ENCODE measurements at regions not wholly inside any gene's neighbourhood (a gene's known extent, or its start where the extent isn't known, plus 50 kb on each side); places are given as distances from the start of the nearest gene placed in this dataset.

DNA sequence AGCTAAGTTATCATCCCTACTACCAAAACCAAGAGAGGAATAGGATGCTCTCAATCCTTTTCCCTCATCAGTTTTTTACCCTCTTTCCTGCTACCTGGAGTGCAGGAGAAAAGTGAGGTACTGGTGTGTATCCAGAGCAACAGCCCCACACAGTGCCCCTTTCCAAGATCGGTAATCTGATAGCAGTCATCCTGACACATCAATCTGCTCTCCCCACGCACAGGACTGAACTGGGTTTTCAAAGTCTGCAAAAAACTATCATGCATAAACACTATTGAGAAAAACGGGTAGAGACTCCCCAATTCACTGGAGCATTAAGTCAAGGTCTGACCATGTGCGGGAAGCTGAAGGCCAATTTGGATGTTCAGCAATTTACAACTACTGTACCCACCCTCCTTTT, 284.8 kb downstream of the RBM26 start:
- TF ChIP-seq, protein P1, sequence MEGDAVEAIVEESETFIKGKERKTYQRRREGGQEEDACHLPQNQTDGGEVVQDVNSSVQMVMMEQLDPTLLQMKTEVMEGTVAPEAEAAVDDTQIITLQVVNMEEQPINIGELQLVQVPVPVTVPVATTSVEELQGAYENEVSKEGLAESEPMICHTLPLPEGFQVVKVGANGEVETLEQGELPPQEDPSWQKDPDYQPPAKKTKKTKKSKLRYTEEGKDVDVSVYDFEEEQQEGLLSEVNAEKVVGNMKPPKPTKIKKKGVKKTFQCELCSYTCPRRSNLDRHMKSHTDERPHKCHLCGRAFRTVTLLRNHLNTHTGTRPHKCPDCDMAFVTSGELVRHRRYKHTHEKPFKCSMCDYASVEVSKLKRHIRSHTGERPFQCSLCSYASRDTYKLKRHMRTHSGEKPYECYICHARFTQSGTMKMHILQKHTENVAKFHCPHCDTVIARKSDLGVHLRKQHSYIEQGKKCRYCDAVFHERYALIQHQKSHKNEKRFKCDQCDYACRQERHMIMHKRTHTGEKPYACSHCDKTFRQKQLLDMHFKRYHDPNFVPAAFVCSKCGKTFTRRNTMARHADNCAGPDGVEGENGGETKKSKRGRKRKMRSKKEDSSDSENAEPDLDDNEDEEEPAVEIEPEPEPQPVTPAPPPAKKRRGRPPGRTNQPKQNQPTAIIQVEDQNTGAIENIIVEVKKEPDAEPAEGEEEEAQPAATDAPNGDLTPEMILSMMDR (tag by site-specific recombination; IDR thresholded peaks at IDR 0.05), result no peak
- TF ChIP-seq, protein P2, sequence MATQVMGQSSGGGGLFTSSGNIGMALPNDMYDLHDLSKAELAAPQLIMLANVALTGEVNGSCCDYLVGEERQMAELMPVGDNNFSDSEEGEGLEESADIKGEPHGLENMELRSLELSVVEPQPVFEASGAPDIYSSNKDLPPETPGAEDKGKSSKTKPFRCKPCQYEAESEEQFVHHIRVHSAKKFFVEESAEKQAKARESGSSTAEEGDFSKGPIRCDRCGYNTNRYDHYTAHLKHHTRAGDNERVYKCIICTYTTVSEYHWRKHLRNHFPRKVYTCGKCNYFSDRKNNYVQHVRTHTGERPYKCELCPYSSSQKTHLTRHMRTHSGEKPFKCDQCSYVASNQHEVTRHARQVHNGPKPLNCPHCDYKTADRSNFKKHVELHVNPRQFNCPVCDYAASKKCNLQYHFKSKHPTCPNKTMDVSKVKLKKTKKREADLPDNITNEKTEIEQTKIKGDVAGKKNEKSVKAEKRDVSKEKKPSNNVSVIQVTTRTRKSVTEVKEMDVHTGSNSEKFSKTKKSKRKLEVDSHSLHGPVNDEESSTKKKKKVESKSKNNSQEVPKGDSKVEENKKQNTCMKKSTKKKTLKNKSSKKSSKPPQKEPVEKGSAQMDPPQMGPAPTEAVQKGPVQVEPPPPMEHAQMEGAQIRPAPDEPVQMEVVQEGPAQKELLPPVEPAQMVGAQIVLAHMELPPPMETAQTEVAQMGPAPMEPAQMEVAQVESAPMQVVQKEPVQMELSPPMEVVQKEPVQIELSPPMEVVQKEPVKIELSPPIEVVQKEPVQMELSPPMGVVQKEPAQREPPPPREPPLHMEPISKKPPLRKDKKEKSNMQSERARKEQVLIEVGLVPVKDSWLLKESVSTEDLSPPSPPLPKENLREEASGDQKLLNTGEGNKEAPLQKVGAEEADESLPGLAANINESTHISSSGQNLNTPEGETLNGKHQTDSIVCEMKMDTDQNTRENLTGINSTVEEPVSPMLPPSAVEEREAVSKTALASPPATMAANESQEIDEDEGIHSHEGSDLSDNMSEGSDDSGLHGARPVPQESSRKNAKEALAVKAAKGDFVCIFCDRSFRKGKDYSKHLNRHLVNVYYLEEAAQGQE (tag by site-specific recombination; IDR thresholded peaks at IDR 0.05), result no peak
- no peak for TF ChIP-seq FEZF1 (tag by site-specific recombination; IDR thresholded peaks at IDR 0.05)
- TF ChIP-seq ZBTB8A (tag by site-specific recombination; IDR thresholded peaks at IDR 0.05), result no peak
- no peak for TF ChIP-seq ZNF701 (tag by site-specific recombination; IDR thresholded peaks at IDR 0.05)
- TF ChIP-seq ZNF830 (tag by site-specific recombination; IDR thresholded peaks at IDR 0.05; ENCODE audit: low read depth), result no peak
- TF ChIP-seq, protein P3, sequence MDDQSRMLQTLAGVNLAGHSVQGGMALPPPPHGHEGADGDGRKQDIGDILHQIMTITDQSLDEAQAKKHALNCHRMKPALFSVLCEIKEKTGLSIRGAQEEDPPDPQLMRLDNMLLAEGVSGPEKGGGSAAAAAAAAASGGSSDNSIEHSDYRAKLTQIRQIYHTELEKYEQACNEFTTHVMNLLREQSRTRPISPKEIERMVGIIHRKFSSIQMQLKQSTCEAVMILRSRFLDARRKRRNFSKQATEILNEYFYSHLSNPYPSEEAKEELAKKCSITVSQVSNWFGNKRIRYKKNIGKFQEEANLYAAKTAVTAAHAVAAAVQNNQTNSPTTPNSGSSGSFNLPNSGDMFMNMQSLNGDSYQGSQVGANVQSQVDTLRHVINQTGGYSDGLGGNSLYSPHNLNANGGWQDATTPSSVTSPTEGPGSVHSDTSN (CRISPR knock-in tag; IDR thresholded peaks at IDR 0.05), result no peak
- TF ChIP-seq SETDB1 (IDR thresholded peaks at IDR 0.05; ENCODE audit: insufficient read length, low read length), result no peak
- no peak for TF ChIP-seq ZNF10 (tag by site-specific recombination; IDR thresholded peaks at IDR 0.05)
- no peak for TF ChIP-seq ZNF341 (tag by site-specific recombination; IDR thresholded peaks at IDR 0.05; ENCODE audit: low read depth)
- no peak for TF ChIP-seq KLF10 (tag by site-specific recombination; IDR thresholded peaks at IDR 0.05)
- TF ChIP-seq YY1 (tag by site-specific recombination; IDR thresholded peaks at IDR 0.05), result no peak
- no peak for TF ChIP-seq ZNF274 (IDR thresholded peaks at IDR 0.05; ENCODE audit: low read length)
- TF ChIP-seq ZNF274 (tag by site-specific recombination; IDR thresholded peaks at IDR 0.05; ENCODE audit: borderline replicate concordance), result no peak
- TF ChIP-seq ZBTB7A (tag by site-specific recombination; IDR thresholded peaks at IDR 0.05; ENCODE audit: low read depth), result no peak
